NCI-H2029 (cell line): ENCODE measurements at regions not wholly inside any gene's neighbourhood (a gene's known extent, or its start where the extent isn't known, plus 50 kb on each side); places are given as distances from the start of the nearest gene placed in this dataset.

ENCODE experiments used
- DNase-seq: peaks from one replicate; lab custom pipeline; 2025; lab: John Stamatoyannopoulos, UW

GRCh38 chr5:2658447-2658846 lies 93.0 kb downstream of the IRX2 start:
- DNase-seq = no peak

GRCh38 chr5:2657151-2657550 lies 94.3 kb downstream of the IRX2 start:
- DNase-seq = no peak

GRCh38 chr5:2656206-2656605 lies 95.3 kb downstream of the IRX2 start:
- no peak for DNase-seq

- no peak for DNase-seq
Measured at GRCh38 chr5:2653991-2654390, 97.5 kb downstream of the IRX2 start.

- DNase-seq = no peak
Measured at GRCh38 chr5:2651116-2651515, 100.4 kb downstream of the IRX2 start.

GRCh38 chr5:2642684-2643345 lies 108.7 kb downstream of the IRX2 start:
- DNase-seq = no peak

- DNase-seq = no peak
Measured at GRCh38 chr5:2640717-2641116, 110.8 kb downstream of the IRX2 start.

- no peak for DNase-seq
Measured at GRCh38 chr5:2639425-2639824, 112.1 kb downstream of the IRX2 start.

- DNase-seq = no peak
Measured at GRCh38 chr5:2634399-2635176, 116.9 kb downstream of the IRX2 start.

GRCh38 chr5:2633992-2634391 lies 117.5 kb downstream of the IRX2 start:
- no peak for DNase-seq

GRCh38 chr5:2631758-2632157 lies 119.7 kb downstream of the IRX2 start:
- DNase-seq = peak; percentile 27

- no peak for DNase-seq
Measured at GRCh38 chr5:2629045-2629444, 122.4 kb downstream of the IRX2 start.

- DNase-seq = no peak
Measured at GRCh38 chr5:2627867-2628266, 123.6 kb downstream of the IRX2 start.

GRCh38 chr5:2626572-2626971 lies 124.9 kb downstream of the IRX2 start:
- no peak for DNase-seq

- peak; percentile 74 for DNase-seq
Measured at GRCh38 chr5:2622866-2623265, 128.6 kb downstream of the IRX2 start.

GRCh38 chr5:2621631-2622030 lies 129.8 kb downstream of the IRX2 start:
- DNase-seq = no peak

GRCh38 chr5:2619216-2619615 lies 132.3 kb downstream of the IRX2 start:
- no peak for DNase-seq

GRCh38 chr5:2617461-2617860 lies 134.0 kb downstream of the IRX2 start:
- DNase-seq = no peak

GRCh38 chr5:2615917-2616316 lies 135.6 kb downstream of the IRX2 start:
- no peak for DNase-seq

GRCh38 chr5:2614571-2614970 lies 136.9 kb downstream of the IRX2 start:
- DNase-seq = no peak

- no peak for DNase-seq
Measured at GRCh38 chr5:2611659-2612058, 139.8 kb downstream of the IRX2 start.

GRCh38 chr5:2610986-2611385 lies 140.5 kb downstream of the IRX2 start:
- DNase-seq = no peak

- no peak for DNase-seq
Measured at GRCh38 chr5:2608391-2608790, 143.1 kb downstream of the IRX2 start.

- no peak for DNase-seq
Measured at GRCh38 chr5:2607598-2607997, 143.9 kb downstream of the IRX2 start.
